Heart left ventricle (tissue), 13 donors: ENCODE measurements at regions not wholly inside any gene's neighbourhood (a gene's known extent, or its start where the extent isn't known, plus 50 kb on each side); places are given as distances from the start of the nearest gene placed in this dataset.

ENCODE experiments used
- CTCF ChIP-seq, 12 donors: fragments of 200-600 bp; sonication (generic) in 4 of 12; IDR thresholded peaks; one replicate each; pipeline versions ENCODE4 v1.5.0 to v1.8.0; 2018 to 2022; ENCODE audit warnings: antibody characterized with exemption in 12 of 12, mild to moderate bottlenecking in 5 of 12
- POLR2A ChIP-seq, 2 donors: fragments of 450-650 bp; IDR thresholded peaks; one replicate each; pipeline ENCODE4 v1.6.1; 2017; ENCODE audit warnings: antibody characterized with exemption in 2 of 2, mild to moderate bottlenecking in 2 of 2, moderate library complexity in 2 of 2
- donor health status: ischemic (EF 13 %, LVEDD 7.1; RV severe dilation, severe dysfunction).
- donor health status: DM: no; HTN: yes; CAD: no.
- donor health status: DM: no; HTN: no; CAD: no.
- donor health status: ischemic (EF 25% LVEDD 6.9; RV normal size, moderate dysfunction).
- donor health status: ischemic (EF 25% LVEDD 5.7; RV mildly dilated, moderate dysfunction).
- donor health status: ischemic (EF 35%, LVEDD 5.7; RV mildly dilated, moderate dysfunction).
- donor health status: nonischemic (EF 11% LVEDD 7.7; RV severe dilation, severe dysfunction).
- donor health status: DM: yes; HTN: yes; CAD: no.
- donor health status: PGD.
- donor health status: ischemic (EF 29% LVEDD 5.4; RV normal size, mild dysfunction).
- donor health status: nonischemic (EF 23%, LVEDD 6.1; RV moderate dilation, normal function).

- TF ChIP-seq CTCF (IDR thresholded peaks at IDR 0.05) (no peak), POLR2A (IDR thresholded peaks at IDR 0.05) (no peak)
Observed at GRCh38 chr3:146780251-146780650, 175.1 kb upstream of the PLSCR5 start.
